ENCODE measurements at regions not wholly inside any gene's neighbourhood (a gene's known extent, or its start where the extent isn't known, plus 50 kb on each side); places are given as distances from the start of the nearest gene placed in this dataset.
"Not testable (repeated sequence)": the region's sequence is repeated elsewhere in the genome, so short reads cannot be mapped to it uniquely, and the experiment has no call there.

DNA sequence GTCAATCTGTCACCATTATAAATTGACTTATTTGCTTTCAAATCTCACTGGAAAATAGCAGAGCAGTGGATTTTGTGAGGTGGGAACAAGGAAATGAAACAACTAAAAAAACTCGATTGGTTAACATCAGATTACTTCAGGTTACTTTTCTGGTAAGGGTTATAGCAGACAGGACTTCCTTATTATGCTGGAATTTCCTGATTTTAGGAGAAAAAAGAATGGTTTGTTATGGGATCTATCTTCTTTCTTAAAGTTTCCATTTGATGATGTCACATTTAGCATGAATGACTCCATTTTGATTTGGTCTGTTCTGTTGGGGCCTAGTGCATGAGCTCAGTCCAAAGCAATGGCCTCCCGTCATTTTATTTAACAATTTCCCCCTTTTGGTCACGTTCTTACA is 210.6 kb downstream of the KCNJ2 start:
- TF ChIP-seq, protein P1, sequence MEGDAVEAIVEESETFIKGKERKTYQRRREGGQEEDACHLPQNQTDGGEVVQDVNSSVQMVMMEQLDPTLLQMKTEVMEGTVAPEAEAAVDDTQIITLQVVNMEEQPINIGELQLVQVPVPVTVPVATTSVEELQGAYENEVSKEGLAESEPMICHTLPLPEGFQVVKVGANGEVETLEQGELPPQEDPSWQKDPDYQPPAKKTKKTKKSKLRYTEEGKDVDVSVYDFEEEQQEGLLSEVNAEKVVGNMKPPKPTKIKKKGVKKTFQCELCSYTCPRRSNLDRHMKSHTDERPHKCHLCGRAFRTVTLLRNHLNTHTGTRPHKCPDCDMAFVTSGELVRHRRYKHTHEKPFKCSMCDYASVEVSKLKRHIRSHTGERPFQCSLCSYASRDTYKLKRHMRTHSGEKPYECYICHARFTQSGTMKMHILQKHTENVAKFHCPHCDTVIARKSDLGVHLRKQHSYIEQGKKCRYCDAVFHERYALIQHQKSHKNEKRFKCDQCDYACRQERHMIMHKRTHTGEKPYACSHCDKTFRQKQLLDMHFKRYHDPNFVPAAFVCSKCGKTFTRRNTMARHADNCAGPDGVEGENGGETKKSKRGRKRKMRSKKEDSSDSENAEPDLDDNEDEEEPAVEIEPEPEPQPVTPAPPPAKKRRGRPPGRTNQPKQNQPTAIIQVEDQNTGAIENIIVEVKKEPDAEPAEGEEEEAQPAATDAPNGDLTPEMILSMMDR (IDR thresholded peaks at IDR 0.05; ENCODE audit: borderline replicate concordance): no peak
- H3K9me3 ChIP-seq (replicated peaks): no peaks in the 10 kb centered on the region
- no peaks in the 10 kb centered on the region for H3K4me1 ChIP-seq
- H3K27ac ChIP-seq (replicated peaks): no peak overlapping the region
- H3K36me3 ChIP-seq: no peaks in the 10 kb centered on the region
- no peak for DNase-seq
- H3K27me3 ChIP-seq (ENCODE audit: low read depth): no peaks in the 10 kb centered on the region
- intact Hi-C loops (cut with micrococcal nuclease): no loop called here
- H3K4me3 ChIP-seq: no peak overlapping the region

DNA sequence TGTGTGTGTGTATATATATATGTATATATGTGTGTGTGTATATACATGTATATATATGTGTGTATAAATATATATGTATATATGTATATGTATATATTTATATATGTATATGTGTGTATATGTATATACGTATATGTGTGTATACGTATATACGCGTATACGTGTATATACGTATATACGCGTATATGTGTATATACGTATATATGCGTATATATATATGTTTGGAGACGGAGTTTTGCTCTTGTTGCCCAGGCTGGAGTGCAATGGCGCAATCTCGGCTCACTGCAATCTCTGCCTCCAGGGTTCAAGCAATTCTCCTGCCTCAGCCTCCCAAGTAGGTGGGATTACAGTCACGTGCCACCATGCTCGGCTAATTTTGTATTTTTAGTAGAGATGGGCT is 212.6 kb downstream of the KCNJ2 start:
- H3K9me3 ChIP-seq (replicated peaks); H3K27ac ChIP-seq (replicated peaks); DNase-seq; H3K36me3 ChIP-seq; H3K4me1 ChIP-seq; H3K27me3 ChIP-seq (ENCODE audit: low read depth); intact Hi-C loops (cut with micrococcal nuclease); H3K4me3 ChIP-seq: not testable (repeated sequence)

DNA sequence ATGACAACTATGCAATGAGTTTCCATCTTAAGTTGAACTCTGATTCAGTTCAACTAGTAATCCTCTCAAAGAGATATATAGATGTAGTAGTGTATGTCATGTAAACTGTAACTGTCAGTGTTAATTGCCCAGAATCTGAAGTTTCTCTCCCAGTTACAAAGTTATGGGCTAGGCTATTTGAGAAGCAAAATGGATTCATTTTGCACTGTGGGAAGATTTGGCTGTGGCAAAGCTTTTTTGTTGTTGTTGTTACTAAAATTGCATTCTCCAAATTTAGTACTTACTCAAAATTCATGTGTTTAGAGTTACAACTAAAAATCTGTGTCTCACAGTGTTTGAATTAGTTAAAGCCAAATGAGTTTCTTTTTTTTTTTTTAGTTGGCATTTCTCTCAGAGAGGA is 219.0 kb downstream of the KCNJ2 start:
- Histone ChIP-seq H3K4me3 (no peak overlapping the region), H3K27ac (replicated peaks) (no peak overlapping the region)
- intact Hi-C loops (cut with micrococcal nuclease): no loop called here

DNA sequence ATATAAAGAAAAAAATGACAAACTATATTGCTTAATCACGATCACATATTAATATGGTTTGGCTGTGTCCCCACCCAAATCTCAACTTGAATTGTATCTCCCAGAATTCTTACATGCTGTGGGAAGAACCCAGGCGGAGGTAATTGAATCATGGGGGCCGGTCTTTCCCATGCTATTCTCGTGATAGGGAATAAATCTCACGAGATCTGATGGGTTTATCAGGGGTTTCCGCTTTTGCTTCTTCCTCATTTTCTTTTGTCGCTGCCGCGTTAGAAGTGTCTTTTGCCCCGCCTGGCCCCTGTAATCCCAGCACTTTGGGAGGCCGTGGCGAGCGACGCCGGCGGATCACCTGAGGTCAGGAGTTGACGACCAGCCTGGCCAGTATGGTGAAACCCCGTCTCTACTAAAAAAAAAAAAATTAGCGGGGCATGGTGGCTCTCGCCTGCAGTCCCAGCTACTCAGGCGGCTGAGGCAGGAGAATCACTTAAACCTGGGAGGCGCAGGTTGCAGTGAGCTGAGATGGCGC is 220.0 kb downstream of the KCNJ2 start:
- H3K4me1 ChIP-seq; intact Hi-C loops (cut with micrococcal nuclease); H3K9me3 ChIP-seq (replicated peaks): not testable (repeated sequence)

More for the DNA sequence above, 219.0 kb downstream of the KCNJ2 start:
- Histone ChIP-seq H3K36me3 (no peaks in the 10 kb centered on the region), H3K27me3 (ENCODE audit: low read depth) (no peaks in the 10 kb centered on the region), H3K4me1 (no peaks in the 10 kb centered on the region), H3K9me3 (replicated peaks) (no peaks in the 10 kb centered on the region)
- DNase-seq: no peak
- TF ChIP-seq, protein P1 (IDR thresholded peaks at IDR 0.05; ENCODE audit: borderline replicate concordance): no peak

DNA sequence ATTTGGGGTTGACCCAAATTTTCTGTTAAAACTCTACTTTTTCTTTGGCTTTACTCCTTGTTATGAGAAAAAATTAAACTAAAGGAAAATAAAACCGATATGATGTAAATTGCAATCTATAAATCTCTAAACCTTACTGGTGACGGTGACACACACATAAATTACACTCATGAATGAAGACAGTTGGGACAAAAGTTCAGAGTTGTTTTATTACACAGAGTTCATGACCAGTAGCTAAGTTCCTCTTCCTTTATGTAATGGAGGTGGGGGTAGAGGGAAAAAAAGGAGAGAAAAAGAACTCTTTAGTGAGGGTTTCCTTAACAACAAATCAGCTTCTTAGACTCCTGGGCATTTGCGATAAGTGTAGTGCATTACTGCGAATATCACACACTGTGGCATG is 220.7 kb downstream of the KCNJ2 start:
- Histone ChIP-seq H3K4me3 (no peak overlapping the region), H3K9me3 (replicated peaks) (no peaks in the 10 kb centered on the region), H3K27me3 (ENCODE audit: low read depth) (no peaks in the 10 kb centered on the region), H3K27ac (replicated peaks) (no peak overlapping the region), H3K36me3 (no peaks in the 10 kb centered on the region), H3K4me1 (no peaks in the 10 kb centered on the region)
- TF ChIP-seq, protein P1 (IDR thresholded peaks at IDR 0.05; ENCODE audit: borderline replicate concordance): no peak
- DNase-seq: no peak
- intact Hi-C loops (cut with micrococcal nuclease): no loop called here

More for the DNA sequence above, 220.0 kb downstream of the KCNJ2 start:
- DNase-seq; H3K36me3 ChIP-seq; H3K27me3 ChIP-seq (ENCODE audit: low read depth); H3K27ac ChIP-seq (replicated peaks); H3K4me3 ChIP-seq: not testable (repeated sequence)

GRCh38 chr17:70394473-70395232 is 225.3 kb downstream of the KCNJ2 start:
- intact Hi-C loops (cut with micrococcal nuclease): no loop called here
- Histone ChIP-seq H3K4me3 (no peak overlapping the region), H3K36me3 (no peaks in the 10 kb centered on the region), H3K27ac (replicated peaks) (no peak overlapping the region), H3K9me3 (replicated peaks) (no peaks in the 10 kb centered on the region), H3K4me1 (no peaks in the 10 kb centered on the region), H3K27me3 (ENCODE audit: low read depth) (no peaks in the 10 kb centered on the region)
- DNase-seq: no peak
- TF ChIP-seq, protein P1 (IDR thresholded peaks at IDR 0.05; ENCODE audit: borderline replicate concordance): no peak
